Stimulated activated CD8-positive, alpha-beta memory T cell treated with anti-CD3 and anti-CD28 coated beads, Interleukin-4, amount 100 ng/mL, for 4 hours (primary cell): ENCODE measurements at regions not wholly inside any gene's neighbourhood (a gene's known extent, or its start where the extent isn't known, plus 50 kb on each side); places are given as distances from the start of the nearest gene placed in this dataset.
"Not testable (repeated sequence)": the region's sequence is repeated elsewhere in the genome, so short reads cannot be mapped to it uniquely, and the experiment has no call there.

Source experiments
- DNase-seq, 2 donors: peaks; one replicate each; pipeline ENCODE4 v3.0.0-alpha.2; 2020; ENCODE audit warnings: low read depth in 2 of 2, low spot score in 1 of 2

DNA sequence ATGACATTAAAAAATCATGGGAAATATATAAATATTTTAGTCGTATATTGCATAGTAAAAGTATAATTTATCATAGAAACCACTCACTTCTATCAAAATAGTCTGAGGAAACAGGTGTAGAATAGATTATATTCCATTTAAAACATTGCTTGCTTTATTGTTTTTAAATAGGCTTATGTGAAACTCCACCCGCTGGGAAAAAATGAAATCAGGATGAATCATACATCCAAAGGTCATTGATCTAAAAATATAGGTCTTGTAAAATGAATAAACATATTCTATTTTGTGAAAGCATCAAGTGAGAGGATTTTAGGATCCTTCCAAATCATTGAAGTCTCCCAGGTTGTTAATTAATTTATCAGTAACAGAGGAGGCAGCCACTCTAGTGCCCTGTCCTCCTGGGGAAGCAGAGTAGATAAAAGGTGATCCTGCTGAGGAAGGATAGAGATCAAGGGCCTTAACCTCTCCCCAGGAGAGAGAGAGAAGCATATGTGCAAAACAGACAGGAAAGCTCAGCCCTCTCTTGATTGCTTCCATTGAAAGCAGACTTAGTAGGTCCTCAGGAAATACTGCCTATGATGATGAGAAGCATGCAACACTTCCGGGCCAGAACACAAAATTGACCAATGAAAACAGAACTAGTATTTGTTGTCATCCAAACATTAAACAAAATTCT is 96.8 kb upstream of the MAP9 start:
- no peak for DNase-seq

- DNase-seq, result no peak
Observed at GRCh38 chr4:155468282-155468681, 91.5 kb upstream of the MAP9 start.

GRCh38 chr4:155450676-155451075 is 73.9 kb upstream of the MAP9 start:
- DNase-seq, result no peak

- DNase-seq, result no peak
Observed at GRCh38 chr4:155445306-155445705, 68.5 kb upstream of the MAP9 start.

DNA sequence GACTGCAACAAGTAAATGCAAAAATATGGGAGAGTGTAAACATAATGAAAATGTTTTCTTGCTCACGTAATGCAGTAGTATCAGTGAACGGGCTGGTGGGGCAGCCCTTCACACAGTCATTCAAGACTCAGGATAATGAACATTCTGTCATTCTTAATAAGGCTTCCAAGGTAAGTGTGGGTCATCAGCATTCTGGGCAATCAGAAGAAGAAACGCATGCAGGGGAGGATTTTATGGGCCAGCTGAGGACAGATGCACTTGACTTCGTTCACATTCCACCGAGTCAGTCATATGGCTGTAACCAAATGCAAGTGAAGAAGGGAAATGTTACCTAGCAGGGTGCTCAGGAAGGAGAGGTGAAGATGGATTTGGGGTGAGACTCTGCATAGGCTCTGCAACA is 68.0 kb upstream of the MAP9 start:
- DNase-seq, result no peak

DNA sequence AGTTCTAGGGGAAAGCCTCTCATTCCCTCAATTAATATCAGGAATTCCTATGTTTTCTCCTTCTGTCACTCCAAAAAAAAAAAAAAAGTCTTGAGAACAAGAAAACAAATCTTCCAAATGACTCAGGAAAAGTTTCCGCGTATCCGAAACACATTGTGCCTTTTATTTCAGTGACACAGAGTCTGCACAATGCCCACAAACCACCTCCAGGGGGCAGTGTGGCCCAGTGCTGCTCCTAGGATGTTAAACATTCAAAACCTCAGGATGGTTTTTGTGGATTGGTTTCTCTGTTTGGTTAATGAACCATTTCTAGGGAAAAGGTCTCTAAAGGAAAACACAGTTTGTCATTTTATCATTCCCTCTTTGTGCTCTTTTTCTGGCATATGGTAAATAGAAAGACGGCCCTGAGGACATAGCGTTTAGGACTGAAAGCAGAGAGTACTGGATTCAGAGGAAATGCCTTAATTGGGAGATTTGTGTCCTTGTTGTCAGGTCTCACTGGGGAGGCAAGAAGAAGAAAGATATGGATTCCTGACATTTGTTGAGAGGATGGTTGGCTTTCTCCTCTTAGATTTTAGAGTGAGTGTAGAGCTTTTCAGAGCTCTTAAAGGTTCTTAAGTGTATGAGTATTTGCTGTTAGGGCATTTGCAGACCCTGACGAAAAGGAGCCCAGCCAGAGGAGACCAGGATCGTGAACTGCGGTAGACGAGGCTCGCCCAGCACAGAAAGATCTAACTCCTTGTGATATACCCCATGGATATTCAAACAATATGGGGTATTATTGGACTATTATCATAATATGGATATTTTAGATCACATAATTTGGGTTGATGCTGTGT is 65.7 kb upstream of the MAP9 start:
- peak; percentile 16 to 31 for DNase-seq

DNA sequence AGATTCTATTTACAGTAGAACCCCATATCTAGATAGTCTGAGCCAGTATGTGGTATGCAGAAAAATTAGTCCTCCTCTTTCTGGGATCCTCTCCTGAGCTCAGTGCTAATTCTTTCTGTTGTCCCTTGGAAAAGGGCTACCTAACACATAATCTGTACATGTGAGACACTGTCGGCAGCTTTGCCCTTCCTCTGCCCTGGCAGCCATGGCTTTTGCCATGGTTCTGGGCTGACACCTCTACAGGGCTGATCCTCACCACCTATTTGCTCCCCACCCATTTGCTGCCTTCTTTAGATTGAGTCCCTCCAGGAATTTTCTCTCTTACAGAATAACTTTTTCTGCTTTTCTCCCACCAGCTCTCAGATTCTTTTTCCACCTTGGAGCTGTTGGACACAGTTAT is 64.7 kb upstream of the MAP9 start:
- DNase-seq, result no peak

DNA sequence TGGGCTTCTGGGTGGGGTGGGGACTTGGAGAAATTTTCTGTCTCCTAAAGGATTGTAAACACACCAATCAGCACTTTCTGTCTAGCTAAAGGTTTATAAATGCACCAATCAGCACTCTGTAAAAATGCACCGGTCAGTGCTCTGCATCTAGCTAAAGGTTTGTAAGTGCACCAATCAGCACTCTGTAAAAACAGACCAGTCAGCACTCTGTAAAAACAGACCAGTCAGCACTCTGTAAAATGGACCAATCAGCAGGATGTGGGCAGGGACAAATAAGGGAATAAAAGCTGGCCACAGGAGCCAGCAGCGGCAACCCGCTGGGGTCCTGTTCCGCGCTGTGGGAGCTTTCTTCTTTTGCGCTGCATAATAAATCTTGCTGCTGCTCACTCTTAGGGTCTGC is 63.0 kb upstream of the MAP9 start:
- not testable (repeated sequence) for DNase-seq

GRCh38 chr4:155434904-155435303 is 58.1 kb upstream of the MAP9 start:
- DNase-seq, result no peak

DNA sequence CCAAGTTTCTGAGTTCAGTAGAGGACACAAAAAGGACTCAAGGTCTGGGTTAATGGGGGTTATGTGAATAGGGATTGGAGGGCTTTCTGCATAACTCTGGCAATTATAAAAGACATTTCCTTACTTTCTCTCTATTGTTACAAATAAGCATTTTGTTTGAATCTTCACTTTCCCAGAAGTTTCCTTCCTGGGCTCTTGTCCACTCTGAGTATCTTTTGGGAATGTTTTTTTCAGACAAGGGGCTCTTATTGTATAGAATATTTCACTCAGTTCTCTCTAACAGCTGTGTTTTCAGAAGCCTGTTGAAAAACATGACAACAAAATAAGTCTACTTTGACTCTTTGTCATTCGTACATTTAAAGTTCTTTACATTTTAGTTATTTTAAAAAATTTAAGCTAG is 57.6 kb upstream of the MAP9 start:
- DNase-seq, result no peak

GRCh38 chr4:155433636-155434360 is 57.0 kb upstream of the MAP9 start:
- no peak for DNase-seq

DNA sequence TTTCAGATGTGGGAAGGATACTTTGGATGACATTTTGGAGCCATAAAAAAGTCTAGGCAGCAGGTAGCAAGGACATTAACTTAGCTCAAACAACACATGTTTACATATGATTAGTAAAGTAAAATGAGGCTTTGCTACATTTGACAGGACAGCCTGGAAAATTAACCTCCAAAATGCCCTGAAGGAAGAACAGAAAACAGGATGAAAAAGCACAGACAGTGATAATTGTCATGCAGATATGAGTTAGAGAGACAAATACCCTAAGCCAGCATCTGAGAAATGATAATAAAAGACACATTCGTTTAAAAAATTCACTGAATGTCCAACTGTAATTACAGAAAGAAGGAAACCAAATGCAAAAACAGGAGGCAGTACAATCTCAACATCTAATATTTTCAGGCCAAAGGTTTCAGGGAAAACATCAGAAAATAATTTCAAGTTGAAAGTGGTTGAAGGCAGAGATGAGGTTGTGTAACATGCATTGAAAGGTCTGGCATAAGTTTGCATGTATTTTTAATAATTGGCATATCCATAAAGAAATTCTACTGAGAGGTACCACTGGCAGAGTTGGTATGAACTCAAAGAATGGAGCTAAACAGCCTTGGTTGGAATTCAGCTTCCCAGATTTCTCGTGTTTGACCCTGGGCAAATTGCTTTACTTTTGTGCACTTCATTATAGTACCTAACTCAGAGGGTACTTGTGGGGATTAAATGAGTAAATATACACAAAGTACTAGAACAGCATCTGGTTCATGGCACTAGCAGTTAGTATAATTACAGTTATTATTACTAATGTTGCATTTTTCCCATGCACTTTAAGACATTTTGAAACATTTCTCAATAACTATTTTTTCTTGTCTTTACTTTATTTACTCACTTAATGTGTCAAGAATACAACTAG is 54.4 kb upstream of the MAP9 start:
- DNase-seq, result no peak

DNA sequence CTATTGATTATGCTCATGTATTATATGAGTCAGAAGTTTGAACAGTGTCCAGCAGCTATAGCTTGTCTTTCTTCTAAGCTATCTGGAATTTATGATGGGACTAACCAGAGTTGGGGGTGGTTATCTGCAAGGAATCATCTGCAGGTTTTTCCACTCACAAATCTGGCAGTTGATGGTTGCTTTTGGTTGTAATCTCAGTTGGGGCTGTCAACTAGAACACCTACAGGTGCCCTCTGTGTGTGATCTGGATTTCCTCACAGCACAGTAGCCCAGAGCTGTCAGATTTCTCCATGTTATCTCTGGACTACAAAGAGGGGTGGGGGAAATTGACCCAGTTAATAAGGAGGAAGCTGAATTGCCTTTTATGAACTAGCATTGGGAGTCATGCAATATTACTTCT is 51.4 kb upstream of the MAP9 start:
- DNase-seq, result no peak

- no peak for DNase-seq
Observed at GRCh38 chr4:155426953-155427352, 50.2 kb upstream of the MAP9 start.
